DMS79 treated with DMSO at 0.1 percent for 48 hours (cell line): ENCODE measurements at regions not wholly inside any gene's neighbourhood (a gene's known extent, or its start where the extent isn't known, plus 50 kb on each side); places are given as distances from the start of the nearest gene placed in this dataset.
A peak's percentile ranks its signal among the peaks of the same experiment; 100 is the strongest.
"Not testable (repeated sequence)": the region's sequence is repeated elsewhere in the genome, so short reads cannot be mapped to it uniquely, and the experiment has no call there.

Experiments
- DNase-seq: peaks from one replicate; lab custom pipeline; 2025; lab: John Stamatoyannopoulos, UW

- DNase-seq = no peak
Measured at GRCh38 chr5:117624201-117624600, 1049.6 kb upstream of the SEMA6A start.

GRCh38 chr5:117623042-117623805 is 1048.6 kb upstream of the SEMA6A start:
- DNase-seq = peak; percentile 3

GRCh38 chr5:117621921-117622320 is 1047.3 kb upstream of the SEMA6A start:
- no peak for DNase-seq

GRCh38 chr5:117615226-117615625 is 1040.6 kb upstream of the SEMA6A start:
- DNase-seq = no peak

- DNase-seq = no peak
Measured at GRCh38 chr5:117614408-117614807, 1039.8 kb upstream of the SEMA6A start.

GRCh38 chr5:117604845-117605244 is 1030.2 kb upstream of the SEMA6A start:
- DNase-seq = no peak

- DNase-seq = not testable (repeated sequence)
Measured at GRCh38 chr5:117599811-117600210, 1025.2 kb upstream of the SEMA6A start.

GRCh38 chr5:117594166-117594565 is 1019.5 kb upstream of the SEMA6A start:
- no peak for DNase-seq

- no peak for DNase-seq
Measured at GRCh38 chr5:117590944-117591343, 1016.3 kb upstream of the SEMA6A start.

GRCh38 chr5:117588611-117589010 is 1014.0 kb upstream of the SEMA6A start:
- DNase-seq = no peak

- DNase-seq = no peak
Measured at GRCh38 chr5:117587111-117587510, 1012.5 kb upstream of the SEMA6A start.

- no peak for DNase-seq
Measured at GRCh38 chr5:117568622-117569021, 994.0 kb upstream of the SEMA6A start.

GRCh38 chr5:117568126-117568525 is 993.5 kb upstream of the SEMA6A start:
- DNase-seq = no peak

GRCh38 chr5:117562647-117563046 is 988.0 kb upstream of the SEMA6A start:
- no peak for DNase-seq

- no peak for DNase-seq
Measured at GRCh38 chr5:117561531-117561930, 986.9 kb upstream of the SEMA6A start.

GRCh38 chr5:117559005-117559844 is 984.6 kb upstream of the SEMA6A start:
- DNase-seq = no peak

GRCh38 chr5:117551236-117551635 is 976.6 kb upstream of the SEMA6A start:
- DNase-seq = no peak

- DNase-seq = no peak
Measured at GRCh38 chr5:117547192-117547591, 972.6 kb upstream of the SEMA6A start.

GRCh38 chr5:117539692-117540091 is 965.1 kb upstream of the SEMA6A start:
- no peak for DNase-seq

- no peak for DNase-seq
Measured at GRCh38 chr5:117533792-117534191, 959.2 kb upstream of the SEMA6A start.

- DNase-seq = not testable (repeated sequence)
Measured at GRCh38 chr5:117533051-117533670, 958.5 kb upstream of the SEMA6A start.

- no peak for DNase-seq
Measured at GRCh38 chr5:117519957-117520500, 945.4 kb upstream of the SEMA6A start.
